Osteoblast (primary cell): ENCODE measurements at regions not wholly inside any gene's neighbourhood (a gene's known extent, or its start where the extent isn't known, plus 50 kb on each side); places are given as distances from the start of the nearest gene placed in this dataset.

Experiments
- DNase-seq: peaks from one replicate; pipeline ENCODE4 v3.0.0; 2011; ENCODE audit warnings: low spot score, mixed read lengths; ENCODE audit not compliant: insufficient read length; ENCODE audit errors: missing footprints
- H2AFZ ChIP-seq: 2 replicates; pipeline ENCODE4 v1.6.0; 2011; ENCODE audit warnings: mild to moderate bottlenecking, low read length
- H3K27ac ChIP-seq: 2 replicates; pipeline ENCODE4 v1.5.1; 2011; ENCODE audit warnings: mild to moderate bottlenecking, low read depth, low read length, moderate library complexity
- H3K27me3 ChIP-seq: 2 replicates; pipeline ENCODE4 v1.6.0; 2012; ENCODE audit warnings: mild to moderate bottlenecking, control low read depth, inconsistent platforms, low read length, moderate library complexity; ENCODE audit not compliant: insufficient read depth
- H3K36me3 ChIP-seq: 2 replicates; pipeline ENCODE4 v1.5.1; 2011; ENCODE audit warnings: mild to moderate bottlenecking, low read length, control low read depth, moderate library complexity; ENCODE audit not compliant: insufficient read depth
- H3K4me1 ChIP-seq: 2 replicates; pipeline ENCODE4 v1.5.1; 2011; ENCODE audit warnings: mild to moderate bottlenecking, low read length, control low read depth, moderate library complexity; ENCODE audit not compliant: insufficient read depth
- H3K4me2 ChIP-seq: 2 replicates; pipeline ENCODE4 v1.6.0; 2011; ENCODE audit warnings: mild to moderate bottlenecking, low read length; ENCODE audit not compliant: insufficient read depth
- H3K4me3 ChIP-seq: fragments of 200-600 bp; sonication (generic); 3 replicates; pipeline ENCODE4 v1.5.1; 2012; ENCODE audit warnings: mild to moderate bottlenecking, low read length, inconsistent platforms; ENCODE audit not compliant: insufficient read depth
- H3K79me2 ChIP-seq: 2 replicates; pipeline ENCODE4 v1.6.0; 2012; ENCODE audit warnings: mild to moderate bottlenecking, low read length, control low read depth, inconsistent platforms; ENCODE audit not compliant: insufficient read depth
- H3K9me3 ChIP-seq: 2 replicates; pipeline ENCODE4 v1.5.1; 2011; ENCODE audit warnings: low read depth, low read length, control low read depth
- H4K20me1 ChIP-seq: 2 replicates; pipeline ENCODE4 v1.6.0; 2012; ENCODE audit warnings: mild to moderate bottlenecking, low read length, control low read depth; ENCODE audit not compliant: insufficient read depth
- CTCF ChIP-seq: IDR thresholded peaks from 2 replicates; pipeline ENCODE4 v1.5.1; 2011; ENCODE audit warnings: mild to moderate bottlenecking, low read depth, low read length, moderate library complexity; ENCODE audit errors: extremely low read depth

DNA sequence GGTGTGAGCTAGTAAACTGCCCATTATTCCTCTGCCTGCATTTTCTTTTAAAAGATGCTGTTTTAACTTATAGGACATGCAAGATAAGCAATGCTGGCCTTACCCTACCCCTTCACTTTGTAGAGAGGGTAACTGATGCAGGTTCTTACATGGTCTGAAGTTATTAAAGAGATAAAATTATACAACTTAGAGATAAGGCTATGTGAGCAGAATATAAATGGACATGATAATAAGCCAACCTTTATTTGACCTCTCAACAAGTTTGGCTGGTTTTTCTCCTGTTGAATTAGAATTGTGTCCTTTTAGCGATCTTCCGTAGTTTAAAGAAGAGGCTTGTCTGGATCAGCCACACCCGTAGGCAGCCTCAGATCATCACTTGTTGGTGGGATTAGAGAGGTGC is 377.0 kb downstream of the BTBD3 start:
- no peaks in the 10 kb centered on the region for H3K79me2 ChIP-seq
- H3K27me3 ChIP-seq = no peaks in the 10 kb centered on the region
- H4K20me1 ChIP-seq = no peaks in the 10 kb centered on the region
- no peak for DNase-seq
- H3K9me3 ChIP-seq = no peaks in the 10 kb centered on the region
- H3K4me1 ChIP-seq = no peaks in the 10 kb centered on the region
- no peaks in the 10 kb centered on the region for H3K36me3 ChIP-seq
- no peak for TF ChIP-seq CTCF
- no peak overlapping the region for H3K4me3 ChIP-seq
- H3K4me2 ChIP-seq = no peak overlapping the region
- H2AFZ ChIP-seq = no peak overlapping the region
- H3K27ac ChIP-seq = no peak overlapping the region

DNA sequence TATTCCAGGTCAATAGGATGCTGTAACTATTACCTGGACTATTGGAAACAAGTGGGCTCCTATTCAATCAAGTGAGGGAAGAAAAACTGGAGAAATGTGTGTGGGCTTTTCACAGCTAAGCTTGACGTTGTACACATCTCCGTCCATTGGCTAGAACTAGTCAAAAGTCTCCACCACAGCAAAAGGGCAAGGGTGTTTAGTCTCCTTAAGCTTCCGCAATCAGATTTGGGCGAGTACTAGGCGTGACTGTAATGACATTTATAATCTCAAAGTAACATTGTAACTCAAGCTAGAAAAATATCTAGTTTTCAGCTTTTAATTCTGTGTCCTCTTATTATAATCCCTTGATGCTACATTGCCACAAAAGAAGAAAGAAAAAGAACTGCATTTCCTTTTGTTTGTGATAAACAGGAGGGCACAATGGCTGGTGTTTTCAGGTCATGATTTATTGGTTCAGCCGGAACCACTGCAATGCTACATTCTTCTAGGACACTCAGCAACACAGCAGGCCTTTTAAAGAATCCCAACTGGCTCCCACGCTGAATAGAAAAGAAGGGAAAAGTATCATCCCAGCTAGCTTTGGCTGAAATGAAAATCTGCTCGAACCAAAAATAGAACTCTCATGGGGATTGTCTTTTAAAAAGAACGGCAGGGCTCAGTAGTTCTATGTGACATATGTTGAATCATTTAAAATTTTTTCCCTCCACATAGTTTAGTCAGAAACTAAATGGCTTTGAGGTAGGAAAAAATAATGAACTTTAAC is 387.7 kb downstream of the BTBD3 start:
- Histone ChIP-seq H3K4me3 (no peak overlapping the region), H4K20me1 (no peaks in the 10 kb centered on the region), H3K36me3 (no peaks in the 10 kb centered on the region), H2AFZ (no peak overlapping the region), H3K27me3 (no peaks in the 10 kb centered on the region), H3K4me2 (no peak overlapping the region), H3K9me3 (no peaks in the 10 kb centered on the region), H3K79me2 (no peaks in the 10 kb centered on the region), H3K27ac (no peak overlapping the region), H3K4me1 (no peaks in the 10 kb centered on the region)
- DNase-seq = no peak
- no peak for TF ChIP-seq CTCF

GRCh38 chr20:12306107-12306506 is 388.4 kb downstream of the BTBD3 start:
- no peaks in the 10 kb centered on the region for H4K20me1 ChIP-seq
- H3K36me3 ChIP-seq = no peaks in the 10 kb centered on the region
- H2AFZ ChIP-seq = no peak overlapping the region
- no peaks in the 10 kb centered on the region for H3K9me3 ChIP-seq
- no peak overlapping the region for H3K4me3 ChIP-seq
- no peak for DNase-seq
- H3K4me1 ChIP-seq = no peaks in the 10 kb centered on the region
- H3K27me3 ChIP-seq = no peaks in the 10 kb centered on the region
- no peaks in the 10 kb centered on the region for H3K79me2 ChIP-seq
- no peak overlapping the region for H3K4me2 ChIP-seq
- no peak for TF ChIP-seq CTCF
- H3K27ac ChIP-seq = no peak overlapping the region

DNA sequence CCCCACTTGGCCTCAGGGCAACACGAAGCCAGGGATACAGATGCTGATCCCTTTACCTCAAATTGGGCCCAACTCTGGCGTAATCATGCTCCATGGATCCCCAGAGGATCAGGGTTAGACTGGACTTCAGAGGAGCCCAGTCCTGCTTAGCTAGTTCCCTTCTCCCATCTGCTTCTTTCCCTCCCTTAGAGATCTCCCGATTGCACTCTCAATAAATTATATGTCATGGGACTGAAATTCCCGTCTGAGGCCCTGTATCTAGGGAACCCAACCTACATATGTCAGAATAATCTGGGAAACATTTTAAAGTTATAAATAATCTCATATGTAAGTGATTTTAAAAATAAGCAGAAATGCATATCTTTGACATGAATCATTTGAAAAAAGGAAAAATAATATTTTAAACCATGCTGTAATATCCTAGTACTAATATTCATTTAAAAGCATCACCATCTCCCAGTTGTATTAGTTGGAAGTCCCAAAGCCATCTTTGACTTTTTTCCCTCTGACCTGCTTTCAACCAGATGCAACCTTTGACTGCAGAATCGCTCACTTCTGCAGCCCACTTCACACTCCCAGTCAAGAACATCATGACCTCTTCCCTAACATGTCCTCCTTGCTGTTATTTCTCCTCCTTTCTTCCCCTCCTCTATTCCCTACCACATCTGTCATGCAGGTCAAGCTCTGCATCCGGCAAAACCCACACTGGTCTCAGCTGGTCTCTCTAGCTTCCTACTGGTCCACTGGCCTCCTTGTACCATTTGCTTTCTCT is 393.6 kb downstream of the BTBD3 start:
- no peak for DNase-seq
- H3K9me3 ChIP-seq = peaks cover 3% of the 10 kb centered on the region
- H4K20me1 ChIP-seq = no peaks in the 10 kb centered on the region
- no peak overlapping the region for H3K4me3 ChIP-seq
- no peak overlapping the region for H3K4me2 ChIP-seq
- no peaks in the 10 kb centered on the region for H3K27me3 ChIP-seq
- H2AFZ ChIP-seq = no peak overlapping the region
- H3K4me1 ChIP-seq = no peaks in the 10 kb centered on the region
- H3K27ac ChIP-seq = no peak overlapping the region
- H3K36me3 ChIP-seq = no peaks in the 10 kb centered on the region
- H3K79me2 ChIP-seq = no peaks in the 10 kb centered on the region
- TF ChIP-seq CTCF = no peak
